SW 1271 (cell line): ENCODE measurements at regions not wholly inside any gene's neighbourhood (a gene's known extent, or its start where the extent isn't known, plus 50 kb on each side); places are given as distances from the start of the nearest gene placed in this dataset.

Source experiments
- DNase-seq, 2 experiments: peaks; one replicate each; lab custom pipeline; 2025; lab: John Stamatoyannopoulos, UW

DNA sequence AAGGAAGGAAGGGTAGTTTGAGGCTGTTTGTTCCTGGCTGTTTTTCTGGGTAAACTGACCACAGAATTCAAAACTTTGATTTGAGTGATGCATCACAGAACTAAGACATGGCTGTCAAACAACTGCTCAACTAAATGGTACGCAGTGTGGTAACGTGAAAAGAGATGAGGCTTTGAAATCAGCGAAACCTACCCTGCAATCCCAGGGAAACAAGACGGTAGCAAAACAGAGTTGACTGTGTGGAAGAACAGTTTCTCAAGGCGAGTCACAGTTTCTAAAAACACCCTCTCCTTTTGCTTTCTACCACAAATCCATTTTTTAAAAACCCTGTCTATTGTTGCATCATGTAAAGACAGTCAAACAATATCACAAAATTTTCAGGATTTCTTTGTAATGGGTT, 156.0 kb upstream of the MAF start:
- no peak for DNase-seq

GRCh38 chr16:79754501-79754900, 154.0 kb upstream of the MAF start:
- DNase-seq = no peak

DNA sequence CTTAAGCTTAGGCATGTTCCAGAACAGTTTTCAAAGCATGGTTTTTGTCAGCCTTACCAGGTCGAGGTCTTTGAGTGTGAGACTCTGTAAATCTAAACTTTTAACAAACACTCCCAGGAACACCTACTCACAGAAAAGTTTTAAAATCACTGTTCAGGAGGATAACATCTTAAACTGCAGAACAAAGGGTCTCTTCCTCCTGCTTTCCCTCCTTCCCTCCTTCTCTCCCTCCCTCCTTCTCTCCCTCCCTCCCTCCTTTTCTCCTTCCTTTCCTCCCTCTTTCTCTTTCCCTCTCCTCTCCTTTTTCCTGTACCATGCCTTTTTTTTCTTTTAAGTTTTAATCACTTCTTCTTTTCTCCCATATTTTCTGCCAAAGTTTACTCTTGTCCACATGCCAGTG, 153.5 kb upstream of the MAF start:
- no peak for DNase-seq

DNA sequence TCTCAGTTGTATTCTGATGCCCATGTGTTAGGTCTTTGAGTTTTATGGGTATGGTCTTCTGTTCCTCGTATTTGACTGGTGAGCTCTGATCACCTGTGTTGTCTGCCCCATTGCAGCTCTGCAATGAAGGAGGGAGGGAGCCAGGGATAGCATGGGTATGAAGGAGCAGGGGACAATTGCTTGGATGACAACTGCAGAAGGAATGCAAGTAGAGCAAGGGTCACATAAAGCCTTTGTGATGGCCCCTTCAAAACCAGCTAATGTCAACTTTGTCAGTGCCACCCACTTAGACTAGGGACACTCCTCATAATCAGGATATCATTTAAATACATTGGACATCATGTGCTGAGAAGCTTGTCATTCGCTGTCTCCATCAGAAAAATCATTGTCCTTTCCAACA, 152.7 kb upstream of the MAF start:
- DNase-seq = no peak

DNA sequence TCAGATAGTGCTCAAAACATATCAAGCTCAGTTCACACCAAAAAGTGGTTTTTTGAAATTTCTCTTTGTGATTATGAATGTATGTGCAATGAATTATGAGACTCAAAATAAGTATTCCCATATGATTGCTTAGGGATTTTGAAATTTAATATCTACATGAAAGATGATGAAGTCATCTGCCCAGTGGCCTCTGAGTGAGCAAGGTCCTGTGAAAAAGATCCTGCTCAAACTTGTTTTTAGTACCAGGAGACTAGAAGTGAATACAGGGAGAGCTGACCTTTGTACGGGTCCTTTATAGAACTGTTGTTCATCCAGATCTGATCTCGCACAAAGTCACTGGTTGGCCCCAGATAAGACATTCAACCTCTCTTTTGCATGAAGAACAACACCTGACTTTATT, 151.9 kb upstream of the MAF start:
- no peak for DNase-seq

DNA sequence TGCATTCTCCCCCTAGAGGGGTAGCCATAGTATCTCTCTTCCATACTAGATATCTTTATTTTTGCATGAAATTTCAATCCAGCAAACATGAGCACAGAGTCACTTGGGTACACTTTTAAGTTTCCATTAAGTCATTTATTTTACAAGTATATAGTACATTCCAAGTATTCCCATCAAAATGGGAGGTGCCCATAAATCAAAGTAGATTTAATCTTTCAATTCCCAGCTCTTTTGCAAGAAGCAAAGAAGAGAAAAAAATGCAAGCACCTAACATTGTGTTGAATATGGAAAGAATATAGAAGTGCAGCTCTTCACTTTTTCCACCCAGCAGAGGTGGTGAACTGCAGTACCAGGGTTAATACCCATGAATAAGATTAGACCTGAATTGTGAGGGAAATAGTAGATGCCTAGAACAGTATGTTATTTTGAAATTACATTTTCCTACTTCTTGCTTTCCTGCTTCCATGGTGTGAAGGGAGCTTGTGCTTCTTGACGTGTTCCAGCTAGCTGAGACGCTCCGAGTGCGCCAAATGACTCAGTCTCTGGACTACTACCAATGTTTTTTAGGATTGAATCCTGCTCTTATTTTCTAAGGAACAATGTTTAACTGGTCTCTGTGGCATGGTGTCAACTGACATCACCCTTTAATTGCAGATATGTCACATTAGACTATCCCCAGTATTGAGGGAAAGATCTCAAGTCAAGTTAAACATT, 151.1 kb upstream of the MAF start:
- no peak for DNase-seq

- DNase-seq = no peak
Measured at GRCh38 chr16:79750311-79750710, 149.8 kb upstream of the MAF start.

DNA sequence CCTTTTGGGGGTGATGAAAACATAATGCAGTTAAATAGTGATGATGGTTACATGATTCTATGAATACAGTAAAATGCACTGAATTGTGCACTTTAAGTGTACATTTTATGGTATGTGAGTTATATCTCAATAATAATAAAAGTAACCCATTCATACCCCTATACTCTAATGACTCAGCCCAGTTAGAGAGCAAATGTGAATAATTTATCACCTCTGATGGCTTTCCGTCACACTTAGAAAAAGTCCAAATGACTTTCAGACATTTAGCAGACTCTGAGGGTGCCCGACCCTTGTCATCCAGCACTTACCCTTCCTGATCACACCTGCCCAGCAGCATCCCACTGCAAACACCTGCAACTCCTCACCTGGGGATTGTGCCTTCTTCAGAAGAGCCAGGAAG, 148.1 kb upstream of the MAF start:
- no peak for DNase-seq

DNA sequence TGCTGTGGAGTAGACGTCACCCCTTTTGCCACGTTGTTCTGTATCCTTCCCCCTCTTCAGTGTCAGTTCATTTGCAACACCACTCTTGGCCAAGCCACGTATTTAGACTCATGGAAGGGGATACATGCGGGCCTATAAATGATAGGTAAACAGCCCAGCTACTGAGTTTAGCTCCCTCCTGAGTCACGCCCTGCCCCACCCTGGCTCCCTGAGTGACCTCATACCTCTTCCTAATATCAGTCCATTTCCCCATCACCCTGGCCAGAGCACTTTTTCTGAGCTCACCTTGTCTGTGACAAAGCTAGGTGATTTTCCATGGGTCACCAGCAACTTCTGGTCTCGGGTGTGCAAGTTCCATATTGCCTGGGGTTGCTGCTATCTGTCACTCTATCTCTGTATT, 147.2 kb upstream of the MAF start:
- no peak for DNase-seq

DNA sequence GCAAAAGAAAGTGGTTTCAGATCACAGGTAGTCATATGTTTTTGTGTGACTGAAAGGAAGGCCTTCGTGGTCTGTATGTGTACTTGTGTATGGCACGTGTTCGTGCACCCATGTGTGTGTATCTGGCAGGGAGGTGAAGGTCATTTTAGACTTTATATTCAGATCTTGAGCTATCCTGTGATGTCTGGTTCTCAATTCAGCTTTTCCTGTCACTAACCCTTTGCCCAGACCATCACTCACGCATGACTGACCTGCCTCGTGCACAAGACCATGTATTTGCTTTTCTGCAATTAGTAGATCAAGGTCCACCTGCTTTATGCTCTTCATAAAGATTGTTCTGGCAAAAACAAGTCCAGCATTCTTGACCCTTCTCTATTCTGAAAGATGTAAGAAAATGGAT, 139.7 kb upstream of the MAF start:
- DNase-seq = no peak

- no peak for DNase-seq
Measured at GRCh38 chr16:79735271-79735670, 134.7 kb upstream of the MAF start.

DNA sequence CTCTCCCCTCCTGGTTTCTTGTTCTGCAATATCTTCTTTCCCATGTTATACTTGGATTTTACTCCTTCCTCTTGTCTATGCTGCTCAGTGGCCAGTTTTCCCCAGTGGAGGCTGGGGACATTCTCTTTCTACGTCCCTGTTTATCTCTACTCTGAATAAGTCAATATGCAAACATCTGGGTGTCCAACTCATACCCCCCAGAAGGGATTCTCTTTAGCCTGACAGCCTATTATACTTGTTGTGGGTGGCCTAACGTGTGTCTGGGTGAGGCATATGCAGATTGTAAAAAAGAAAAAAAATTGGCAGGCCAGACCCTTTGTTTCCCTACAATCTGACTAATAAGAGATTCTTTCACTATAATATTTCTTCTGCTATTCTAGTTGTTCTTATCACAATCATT, 134.2 kb upstream of the MAF start:
- DNase-seq = no peak

DNA sequence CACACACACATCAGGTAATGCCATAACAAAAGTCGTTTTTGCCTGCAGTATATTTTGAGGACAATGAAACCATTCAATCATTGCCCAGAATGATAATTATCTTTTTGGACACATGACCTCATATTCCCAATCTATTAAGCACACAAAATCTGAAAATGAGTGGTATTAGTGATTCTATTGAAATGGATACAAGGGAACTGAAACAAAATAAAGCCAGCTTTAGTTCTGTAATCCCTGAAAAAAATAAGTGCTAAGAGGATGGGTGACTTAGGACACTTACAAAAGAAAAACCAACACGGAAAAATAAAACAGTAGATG, 128.3 kb upstream of the MAF start:
- DNase-seq = no peak

GRCh38 chr16:79728048-79728922, 127.7 kb upstream of the MAF start:
- DNase-seq = no peak

DNA sequence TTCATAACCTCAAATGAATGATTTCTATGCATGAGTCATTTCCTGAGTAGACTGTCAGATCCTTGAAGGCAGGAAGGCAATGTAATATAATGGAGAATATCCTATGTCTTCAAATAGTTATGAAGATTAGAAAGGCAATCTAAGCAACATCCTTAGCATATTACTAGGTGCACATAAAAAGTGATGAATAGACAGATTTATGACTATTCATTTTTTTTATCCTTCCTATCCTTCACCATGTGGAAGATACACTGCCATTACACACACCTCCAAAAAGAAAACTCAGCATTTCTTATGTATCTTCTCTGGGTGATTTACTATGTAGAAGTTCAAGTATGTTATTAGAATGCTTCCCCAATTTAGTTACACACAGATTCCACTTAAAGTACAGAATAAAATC, 126.4 kb upstream of the MAF start:
- DNase-seq = no peak

DNA sequence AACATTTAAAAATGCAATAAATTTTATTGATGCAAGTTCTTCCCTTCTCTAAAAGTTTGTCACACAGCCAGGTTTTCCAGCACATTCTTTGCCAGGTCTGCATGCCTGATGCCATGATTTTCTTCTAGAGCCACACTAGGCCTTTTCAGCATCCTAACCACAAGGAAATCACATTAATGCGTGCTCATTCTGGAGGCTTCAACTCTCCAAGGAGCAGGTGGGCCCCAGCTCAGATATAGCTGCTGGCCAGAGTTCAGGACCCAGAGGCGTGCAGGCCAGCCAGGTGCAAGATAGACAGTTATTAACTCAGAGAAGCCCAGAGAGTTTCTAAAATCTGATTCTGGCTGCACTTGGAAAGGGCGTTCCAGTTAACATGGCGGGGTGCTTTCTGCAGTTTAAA, 124.5 kb upstream of the MAF start:
- no peak for DNase-seq

DNA sequence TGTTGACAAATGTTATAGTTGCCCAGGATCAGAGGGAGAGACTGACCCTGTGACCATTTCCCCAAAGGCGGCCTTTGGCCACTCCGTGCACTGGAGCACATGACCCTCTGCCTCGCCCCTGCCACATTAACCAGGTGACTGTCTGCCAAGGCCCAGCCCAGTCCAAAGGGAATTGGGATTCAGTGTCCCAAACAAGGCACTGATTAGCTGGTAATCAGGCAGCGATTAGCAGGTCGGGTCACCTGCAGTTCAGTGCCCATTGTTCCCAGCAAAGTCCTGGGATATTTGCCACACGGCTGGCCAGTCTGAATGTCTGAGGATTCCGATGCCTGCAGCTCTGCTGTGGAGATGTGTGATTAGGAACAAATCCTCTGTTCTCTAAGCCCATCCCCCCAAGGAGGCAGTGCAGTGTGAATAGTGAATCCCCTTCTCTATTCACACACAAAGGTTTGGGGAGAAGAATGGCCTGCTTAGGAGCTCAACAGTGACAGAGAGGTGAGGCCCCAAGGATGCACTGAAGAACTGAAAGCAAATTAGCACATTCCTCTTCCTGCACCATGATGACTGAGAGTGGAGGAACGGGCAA, 123.1 kb upstream of the MAF start:
- no peak for DNase-seq

- no peak for DNase-seq
Measured at GRCh38 chr16:79721270-79721669, 120.7 kb upstream of the MAF start.

GRCh38 chr16:79717333-79718137, 117.0 kb upstream of the MAF start:
- no peak for DNase-seq

DNA sequence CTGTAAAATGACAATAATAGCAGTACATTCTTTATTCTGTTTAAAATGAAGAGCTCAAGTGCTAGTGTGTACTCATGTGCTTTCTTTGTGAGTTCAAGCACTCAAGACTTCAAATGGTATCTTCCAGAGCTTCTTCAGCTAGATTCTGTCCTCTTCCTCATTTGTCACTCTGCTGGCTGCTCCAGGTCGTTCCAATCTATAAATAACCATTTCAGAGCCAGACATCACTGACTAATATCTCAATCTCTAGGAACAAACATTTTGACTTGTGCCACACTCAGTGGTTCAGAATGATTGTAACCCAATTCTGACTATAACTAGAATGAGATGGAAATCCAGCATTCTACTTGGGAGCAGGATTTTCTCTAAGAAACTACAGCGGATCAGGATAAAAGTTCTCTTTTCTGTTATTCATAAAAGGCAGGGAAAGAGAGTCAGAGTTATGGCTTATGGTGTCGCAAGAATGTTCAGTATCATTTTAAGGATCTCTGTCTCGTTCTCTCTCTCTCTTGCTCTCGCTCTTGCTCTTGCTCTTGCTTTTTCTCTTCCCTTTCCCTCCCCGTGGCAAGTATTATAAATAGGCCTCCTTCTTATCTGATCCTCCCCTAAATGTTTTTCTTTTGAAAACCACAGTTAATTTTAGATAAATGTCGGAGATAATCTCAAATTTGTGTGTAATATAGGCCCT, 116.3 kb upstream of the MAF start:
- no peak for DNase-seq

GRCh38 chr16:79715061-79715460, 114.5 kb upstream of the MAF start:
- no peak for DNase-seq

DNA sequence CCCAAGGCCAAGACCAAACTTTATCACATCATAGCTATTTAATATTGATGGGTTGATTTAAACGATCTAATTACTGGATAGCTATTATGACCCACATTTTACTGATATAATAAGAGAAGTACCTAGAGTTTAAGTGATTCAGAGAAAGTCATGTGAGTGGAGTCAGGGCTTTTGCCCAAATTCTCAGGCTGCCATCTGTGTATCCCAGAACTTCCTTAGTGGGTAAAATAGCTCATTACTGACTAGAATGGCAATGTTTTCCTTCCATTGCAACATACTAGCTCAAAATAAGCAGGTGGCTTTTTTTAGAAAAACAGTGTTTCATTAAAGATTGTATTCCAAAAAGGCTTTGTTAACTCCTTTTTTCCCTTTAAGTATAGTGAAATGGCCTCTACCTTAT, 113.9 kb upstream of the MAF start:
- DNase-seq = no peak
